Subcutaneous abdominal adipose tissue (tissue), 5 donors: ENCODE measurements at regions not wholly inside any gene's neighbourhood (a gene's known extent, or its start where the extent isn't known, plus 50 kb on each side); places are given as distances from the start of the nearest gene placed in this dataset.

Experiments
- H3K27ac ChIP-seq: one replicate; pipeline ENCODE4 v1.7.0; 2013; ENCODE audit warnings: low read depth, mild to moderate bottlenecking, inconsistent platforms, low read length, moderate library complexity
- H3K27me3 ChIP-seq, 5 donors: one replicate each; pipeline ENCODE4 v1.7.0; 2013; ENCODE audit warnings: low read length in 5 of 5, inconsistent platforms in 1 of 5; ENCODE audit not compliant: control insufficient read depth in 5 of 5, insufficient read depth in 4 of 5
- H3K36me3 ChIP-seq, 5 donors: one replicate each; pipeline ENCODE4 v1.7.0; 2013; ENCODE audit warnings: low read length in 5 of 5; ENCODE audit not compliant: control insufficient read depth in 5 of 5, insufficient read depth in 5 of 5
- H3K4me1 ChIP-seq, 5 donors: one replicate each; pipeline ENCODE4 v1.7.0; 2013; ENCODE audit warnings: low read length in 5 of 5, mild to moderate bottlenecking in 3 of 5, moderate library complexity in 1 of 5; ENCODE audit not compliant: control insufficient read depth in 5 of 5, insufficient read depth in 5 of 5
- H3K4me3 ChIP-seq, 5 donors: one replicate each; pipeline ENCODE4 v1.7.0; 2013; ENCODE audit warnings: low read length in 5 of 5, low read depth in 1 of 5
- H3K9ac ChIP-seq, 5 donors: one replicate each; pipeline ENCODE4 v1.7.0; 2013; ENCODE audit warnings: low read length in 5 of 5, mild to moderate bottlenecking in 4 of 5, moderate library complexity in 3 of 5
- H3K9me3 ChIP-seq, 5 donors: one replicate each; pipeline ENCODE4 v1.7.0; 2013; ENCODE audit warnings: low read length in 5 of 5; ENCODE audit not compliant: control insufficient read depth in 5 of 5
- donor health status: healthy.
- donor health status: healthy.
- donor health status: healthy.
- donor health status: healthy.
- donor health status: healthy.

- H3K36me3 ChIP-seq = no peaks in the 10 kb centered on the region
- no peak overlapping the region for H3K9ac ChIP-seq
- no peak overlapping the region for H3K4me3 ChIP-seq
- no peaks in the 10 kb centered on the region for H3K9me3 ChIP-seq
- H3K27me3 ChIP-seq = no peaks in the 10 kb centered on the region
- H3K4me1 ChIP-seq = peaks cover 0 to 7% (median 5%) of the 10 kb centered on the region in 5 donors
- H3K27ac ChIP-seq = no peak overlapping the region
Measured at GRCh38 chr18:24860978-24861680, 400.7 kb downstream of the HRH4 start.

DNA sequence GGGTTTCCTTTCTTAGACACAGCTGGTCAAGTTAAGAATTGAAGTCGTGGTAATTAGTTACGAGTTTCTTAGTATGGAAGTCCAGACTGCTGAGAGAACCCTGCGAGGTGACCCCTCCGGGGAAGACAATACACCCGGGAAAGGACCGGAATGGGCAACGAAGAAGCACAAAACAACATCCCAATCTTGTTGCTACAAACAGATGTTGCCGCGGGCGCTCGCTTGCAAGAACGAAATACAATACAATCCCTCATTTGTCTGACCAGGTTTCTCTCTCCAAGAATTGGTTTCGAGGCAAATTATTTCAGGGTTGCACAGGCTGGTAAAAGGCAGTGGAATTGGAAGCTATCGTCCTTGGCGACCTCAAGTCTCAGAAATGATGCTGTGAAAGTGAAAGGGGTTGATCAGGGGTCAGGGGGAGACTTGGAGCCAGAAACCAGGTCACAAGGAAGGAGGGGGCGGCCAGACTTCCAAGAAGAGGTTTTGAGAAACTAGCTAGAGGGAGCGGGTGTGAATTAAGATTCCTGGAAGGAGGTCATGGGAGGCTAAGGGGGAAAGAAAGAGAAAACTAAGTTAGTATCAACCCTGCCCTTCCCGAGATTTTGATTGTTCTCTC lies 401.9 kb downstream of the HRH4 start:
- no peak overlapping the region for H3K27ac ChIP-seq
- no peaks in the 10 kb centered on the region for H3K36me3 ChIP-seq
- no peak overlapping the region for H3K9ac ChIP-seq
- peaks cover 0 to 7% (median 5%) of the 10 kb centered on the region in 5 donors for H3K4me1 ChIP-seq
- H3K4me3 ChIP-seq = peak overlapping the region in 2 of 5 donors; percentile 6 to 37
- no peaks in the 10 kb centered on the region for H3K9me3 ChIP-seq
- H3K27me3 ChIP-seq = no peaks in the 10 kb centered on the region

- Histone ChIP-seq H3K9me3 (no peaks in the 10 kb centered on the region), H3K4me3 (no peak overlapping the region), H3K36me3 (no peaks in the 10 kb centered on the region)
Measured at GRCh38 chr18:24868311-24868710, 407.9 kb downstream of the HRH4 start.

DNA sequence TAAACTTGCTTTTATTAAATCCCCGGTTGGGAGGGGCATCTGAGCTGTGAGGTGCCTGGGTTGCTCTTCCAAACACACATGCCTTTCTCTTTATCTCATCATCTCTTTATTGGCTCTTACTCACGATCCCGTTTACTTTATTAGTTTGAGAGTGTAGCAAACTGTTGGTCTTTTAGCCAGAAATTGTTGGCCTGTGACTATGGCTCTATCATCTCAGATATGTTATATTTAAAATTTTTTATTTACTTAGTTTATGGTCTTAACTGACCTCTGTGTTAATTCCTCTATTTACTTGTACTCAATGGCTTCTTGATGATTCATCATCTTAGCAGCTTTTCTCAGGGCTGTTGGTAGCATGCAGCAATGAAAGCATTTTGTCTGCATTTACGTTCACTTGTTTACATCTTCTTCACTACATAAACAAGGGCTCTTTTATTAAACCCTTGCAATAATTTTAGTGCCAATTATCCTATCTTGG lies 408.4 kb downstream of the HRH4 start:
- Histone ChIP-seq H3K4me1 (no peaks in the 10 kb centered on the region), H3K27me3 (no peaks in the 10 kb centered on the region), H3K36me3 (no peaks in the 10 kb centered on the region), H3K4me3 (no peak overlapping the region), H3K9ac (no peak overlapping the region), H3K27ac (no peak overlapping the region), H3K9me3 (no peaks in the 10 kb centered on the region)

More at GRCh38 chr18:24868311-24868710, 407.9 kb downstream of the HRH4 start:
- H3K27ac ChIP-seq = no peak overlapping the region
- H3K9ac ChIP-seq = no peak overlapping the region
- H3K4me1 ChIP-seq = no peaks in the 10 kb centered on the region
- H3K27me3 ChIP-seq = no peaks in the 10 kb centered on the region

GRCh38 chr18:24869285-24869684 lies 408.8 kb downstream of the HRH4 start:
- H3K9me3 ChIP-seq = no peaks in the 10 kb centered on the region
- no peaks in the 10 kb centered on the region for H3K4me1 ChIP-seq
- H3K36me3 ChIP-seq = no peaks in the 10 kb centered on the region
- no peak overlapping the region for H3K9ac ChIP-seq
- H3K4me3 ChIP-seq = no peak overlapping the region
- no peak overlapping the region for H3K27ac ChIP-seq
- no peaks in the 10 kb centered on the region for H3K27me3 ChIP-seq

GRCh38 chr18:24875286-24875685 lies 414.8 kb downstream of the HRH4 start:
- Histone ChIP-seq H3K4me1 (peaks cover 0 to 4% (median 0%) of the 10 kb centered on the region in 5 donors), H3K27ac (no peak overlapping the region), H3K9ac (no peak overlapping the region), H3K9me3 (peaks cover 0 to 5% (median 0%) of the 10 kb centered on the region in 5 donors), H3K36me3 (no peaks in the 10 kb centered on the region), H3K27me3 (no peaks in the 10 kb centered on the region), H3K4me3 (no peak overlapping the region)

GRCh38 chr18:24875777-24876176 lies 415.3 kb downstream of the HRH4 start:
- peaks cover 0 to 5% (median 0%) of the 10 kb centered on the region in 5 donors for H3K9me3 ChIP-seq
- peaks cover 0 to 4% (median 0%) of the 10 kb centered on the region in 5 donors for H3K4me1 ChIP-seq
- no peak overlapping the region for H3K9ac ChIP-seq
- H3K27me3 ChIP-seq = no peaks in the 10 kb centered on the region
- no peak overlapping the region for H3K27ac ChIP-seq
- H3K36me3 ChIP-seq = no peaks in the 10 kb centered on the region
- no peak overlapping the region for H3K4me3 ChIP-seq

- H3K27ac ChIP-seq = no peak overlapping the region
- H3K9ac ChIP-seq = no peak overlapping the region
- H3K36me3 ChIP-seq = no peaks in the 10 kb centered on the region
- peaks cover 0 to 4% (median 0%) of the 10 kb centered on the region in 5 donors for H3K4me1 ChIP-seq
- H3K4me3 ChIP-seq = no peak overlapping the region
- peaks cover 0 to 5% (median 0%) of the 10 kb centered on the region in 5 donors for H3K9me3 ChIP-seq
- H3K27me3 ChIP-seq = no peaks in the 10 kb centered on the region
Measured at GRCh38 chr18:24876266-24876665, 415.8 kb downstream of the HRH4 start.

- Histone ChIP-seq H3K4me1 (peaks cover 0 to 4% (median 0%) of the 10 kb centered on the region in 5 donors), H3K9me3 (peaks cover 0 to 5% (median 0%) of the 10 kb centered on the region in 5 donors), H3K4me3 (no peak overlapping the region), H3K36me3 (no peaks in the 10 kb centered on the region), H3K9ac (no peak overlapping the region), H3K27ac (no peak overlapping the region), H3K27me3 (no peaks in the 10 kb centered on the region)
Measured at GRCh38 chr18:24877066-24877465, 416.6 kb downstream of the HRH4 start.

GRCh38 chr18:24877546-24877945 lies 417.1 kb downstream of the HRH4 start:
- Histone ChIP-seq H3K9ac (no peak overlapping the region), H3K4me3 (no peak overlapping the region), H3K27ac (no peak overlapping the region), H3K4me1 (peaks cover 0 to 4% (median 0%) of the 10 kb centered on the region in 5 donors), H3K27me3 (no peaks in the 10 kb centered on the region), H3K36me3 (no peaks in the 10 kb centered on the region), H3K9me3 (peaks cover 0 to 5% (median 0%) of the 10 kb centered on the region in 5 donors)
